ENCODE measurements at regions not wholly inside any gene's neighbourhood (a gene's known extent, or its start where the extent isn't known, plus 50 kb on each side); places are given as distances from the start of the nearest gene placed in this dataset.
A peak's percentile ranks its signal among the peaks of the same experiment; 100 is the strongest.

GRCh38 chr7:26930845-26931244 is 66.5 kb upstream of the SKAP2 start:
- TF ChIP-seq PML (IDR thresholded peaks at IDR 0.05; ENCODE audit: low read length) = no peak
- 0 out of 2 replicates have a peak, but pooled peaks have one; percentile 8 for TF ChIP-seq MAFG (tag; conservative IDR thresholded peaks at IDR 0.05)
- peak; percentile 24; the same call in 1 of the 2 replicates for TF ChIP-seq MAFF (IDR thresholded peaks at IDR 0.05; ENCODE audit: low read length)
- BruUV-seq (replicated peaks) = no TSS peak
- H3K4me3 ChIP-seq = no peak overlapping the region
- H3K27ac ChIP-seq (ENCODE audit: extremely low read depth, low read depth, low read length) = no peak overlapping the region
- FAIRE-seq (no peak), ATAC-seq (no peak), DNase-seq (ENCODE audit: extremely low read depth in 1 of 4, low spot score in 3 of 4) (no peak)
- H3K9me1 ChIP-seq (ENCODE audit: control insufficient read depth, insufficient read depth, low read length) = no peaks in the 10 kb centered on the region
- H2AFZ ChIP-seq (ENCODE audit: low read depth, low read length) = no peak overlapping the region
- ChIA-PET POLR2A (interaction anchor here (1.5 kb wide), 1 partner anchor 9 kb away, joined by 3 read pairs; no protein-coding TSS in a partner anchor), CTCF (ENCODE audit: low intra/inter-chr PET ratio) (no interaction called here)
- no peak overlapping the region for H3K4me2 ChIP-seq (ENCODE audit: insufficient read depth, low read length)
- intact Hi-C loops (cut with micrococcal nuclease) (no loop called here), in situ Hi-C loops (cut with MboI) (no loop called here)
- no peaks in the 10 kb centered on the region for H3K27me3 ChIP-seq (ENCODE audit: control insufficient read depth in 2 of 2, insufficient read depth in 2 of 2, low read length in 2 of 2)
- H4K20me1 ChIP-seq (replicated peaks; ENCODE audit: control insufficient read depth, insufficient read depth, low read length) = no peaks in the 10 kb centered on the region
- no peak overlapping the region for H3K9ac ChIP-seq (ENCODE audit: insufficient read depth in 1 of 2, low read depth in 2 of 2, low read length in 2 of 2)
- H3K79me2 ChIP-seq (ENCODE audit: control insufficient read depth, insufficient read depth, low read length) = no peaks in the 10 kb centered on the region
- no peaks in the 10 kb centered on the region for H3K36me3 ChIP-seq (ENCODE audit: control insufficient read depth, insufficient read depth, low read length)
- no peaks in the 10 kb centered on the region for H3K4me1 ChIP-seq (replicated peaks in 1 of 2; ENCODE audit: control insufficient read depth in 2 of 2, insufficient read depth in 2 of 2, low read length in 2 of 2)
- no peaks in the 10 kb centered on the region for H3K9me3 ChIP-seq (replicated peaks; ENCODE audit: control insufficient read depth, insufficient read depth, low read depth, low read length)

GRCh38 chr7:26930201-26930600 is 65.8 kb upstream of the SKAP2 start:
- H4K20me1 ChIP-seq (replicated peaks; ENCODE audit: control insufficient read depth, insufficient read depth, low read length) = no peaks in the 10 kb centered on the region

More at GRCh38 chr7:26930201-26930600, 65.8 kb upstream of the SKAP2 start:
- H3K9ac ChIP-seq (ENCODE audit: insufficient read depth in 1 of 2, low read depth in 2 of 2, low read length in 2 of 2) = no peak overlapping the region
- ChIA-PET CTCF (ENCODE audit: low intra/inter-chr PET ratio) (no interaction called here), POLR2A (interaction anchor here (0.6 to 1.5 kb wide), 2 partner anchors 10 to 31 kb away, joined by 3 read pairs; no protein-coding TSS in a partner anchor)
- no peaks in the 10 kb centered on the region for H3K4me1 ChIP-seq (replicated peaks in 1 of 2; ENCODE audit: control insufficient read depth in 2 of 2, insufficient read depth in 2 of 2, low read length in 2 of 2)
- no peak overlapping the region for H3K4me2 ChIP-seq (ENCODE audit: insufficient read depth, low read length)
- DNase-seq (ENCODE audit: extremely low read depth in 1 of 4, low spot score in 3 of 4) = no peak
- no peaks in the 10 kb centered on the region for H3K79me2 ChIP-seq (ENCODE audit: control insufficient read depth, insufficient read depth, low read length)
- H2AFZ ChIP-seq (ENCODE audit: low read depth, low read length) = no peak overlapping the region
- no peaks in the 10 kb centered on the region for H3K9me1 ChIP-seq (ENCODE audit: control insufficient read depth, insufficient read depth, low read length)
- no peak overlapping the region for H3K27ac ChIP-seq (ENCODE audit: extremely low read depth, low read depth, low read length)
- H3K27me3 ChIP-seq (ENCODE audit: control insufficient read depth in 2 of 2, insufficient read depth in 2 of 2, low read length in 2 of 2) = no peaks in the 10 kb centered on the region
- BruUV-seq (replicated peaks) = no TSS peak
- no peak overlapping the region for H3K4me3 ChIP-seq
- in situ Hi-C loops (cut with MboI) (no loop called here), intact Hi-C loops (cut with micrococcal nuclease) (no loop called here)
- no peak for ATAC-seq
- no peak for TF ChIP-seq BRD4 (IDR thresholded peaks at IDR 0.05)
- no peak for TF ChIP-seq RFX7 (CRISPR knock-in tag; IDR thresholded peaks at IDR 0.05)
- no peak for TF ChIP-seq GABPB1 (CRISPR knock-in tag; IDR thresholded peaks at IDR 0.05)
- TF ChIP-seq ZHX1 (conservative IDR thresholded peaks at IDR 0.05; ENCODE audit: low read length) = no peak
- TF ChIP-seq DIDO1 (tag; IDR thresholded peaks at IDR 0.05; ENCODE audit: low read depth) = no peak
- WGBS (ENCODE audit: insufficient coverage, low coverage, missing lambda C conversion rate) = 4% methylated on average over 3 of the region's 3 CpGs
- FAIRE-seq = no peak
- H3K9me3 ChIP-seq (replicated peaks; ENCODE audit: control insufficient read depth, insufficient read depth, low read depth, low read length) = no peaks in the 10 kb centered on the region
- H3K36me3 ChIP-seq (ENCODE audit: control insufficient read depth, insufficient read depth, low read length) = no peaks in the 10 kb centered on the region

Measured in K562 (cell line).